Activated CD4-positive, alpha-beta T cell treated with anti-CD3 and anti-CD28 coated beads, Interleukin-2, amount 10 ng/mL, durations not matched to agents 7 days and 5 days (primary cell): ENCODE measurements at regions not wholly inside any gene's neighbourhood (a gene's known extent, or its start where the extent isn't known, plus 50 kb on each side); places are given as distances from the start of the nearest gene placed in this dataset.

Experiments
- CTCF ChIA-PET: fragments of 350-600 bp; sonication (Branson Sonifier 250); formaldehyde crosslinking; loops from one replicate; lab custom pipeline; 2021; ENCODE audit warnings: antibody characterized with exemption; lab: Charles Lee
- POLR2A ChIA-PET: fragments of 350-600 bp; sonication (Branson Sonifier 250); formaldehyde crosslinking; loops from one replicate; lab custom pipeline; 2021; ENCODE audit warnings: antibody characterized with exemption; lab: Charles Lee
- DNase-seq: peaks from one replicate; pipeline ENCODE4 v3.0.0-alpha.2; 2020
- H3K27ac Mint-ChIP-seq: one replicate; pipeline ENCODE4 v1.8.0; 2021; ENCODE audit warnings: mild to moderate bottlenecking, moderate library complexity, mixed read lengths
- H3K27me3 Mint-ChIP-seq: one replicate; pipeline ENCODE4 v1.8.0; 2021; ENCODE audit warnings: mixed read lengths
- H3K36me3 Mint-ChIP-seq: one replicate; pipeline ENCODE4 v1.8.0; 2021; ENCODE audit warnings: low read depth, mixed read lengths
- H3K4me1 Mint-ChIP-seq: one replicate; pipeline ENCODE4 v1.8.0; 2021; ENCODE audit warnings: mixed read lengths
- H3K4me3 Mint-ChIP-seq: one replicate; pipeline ENCODE4 v1.8.0; 2021; ENCODE audit warnings: mild to moderate bottlenecking, moderate library complexity, mixed read lengths
- H3K9me3 Mint-ChIP-seq: one replicate; pipeline ENCODE4 v1.8.0; 2021; ENCODE audit warnings: mixed read lengths

DNA sequence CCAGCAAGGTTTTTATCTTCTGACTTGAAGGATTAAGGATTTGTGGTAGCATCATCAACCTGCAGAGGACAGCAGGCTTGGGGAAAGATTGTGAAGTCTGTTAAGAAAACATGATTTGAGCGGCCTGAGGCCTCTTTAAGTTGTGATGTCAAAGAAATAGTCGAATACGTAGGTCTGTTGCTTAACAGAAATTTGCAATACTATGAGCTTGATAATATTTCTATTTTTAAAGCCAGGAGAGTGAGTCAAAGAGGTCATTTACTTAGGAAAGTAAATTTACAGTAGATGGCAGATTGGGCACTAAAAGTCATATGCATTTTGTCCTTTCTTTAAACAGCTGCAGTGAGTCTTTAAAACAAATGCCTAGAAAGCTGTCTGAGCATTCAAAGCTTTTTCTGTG lies 336.3 kb downstream of the DIPK2A start:
- POLR2A ChIA-PET, result no interaction called here
- Mint-ChIP-seq H3K4me3 (no peak overlapping the region), H3K9me3 (no peaks in the 10 kb centered on the region), H3K36me3 (no peaks in the 10 kb centered on the region), H3K4me1 (no peaks in the 10 kb centered on the region), H3K27ac (no peak overlapping the region), H3K27me3 (no peaks in the 10 kb centered on the region)
- CTCF ChIA-PET, result no interaction called here
- no peak for DNase-seq

GRCh38 chr3:144308396-144308795 lies 336.8 kb downstream of the DIPK2A start:
- H3K36me3 Mint-ChIP-seq, result no peaks in the 10 kb centered on the region
- ChIA-PET POLR2A (no interaction called here), CTCF (no interaction called here)
- H3K9me3 Mint-ChIP-seq, result no peaks in the 10 kb centered on the region
- no peak for DNase-seq
- no peak overlapping the region for H3K4me3 Mint-ChIP-seq
- no peaks in the 10 kb centered on the region for H3K4me1 Mint-ChIP-seq
- H3K27ac Mint-ChIP-seq, result no peak overlapping the region
- H3K27me3 Mint-ChIP-seq, result no peaks in the 10 kb centered on the region

- H3K27ac Mint-ChIP-seq, result no peak overlapping the region
Measured at GRCh38 chr3:144312702-144313101, 341.1 kb downstream of the DIPK2A start.

GRCh38 chr3:144314946-144315345 lies 343.3 kb downstream of the DIPK2A start:
- DNase-seq, result no peak
- CTCF ChIA-PET, result no interaction called here
- H3K4me1 Mint-ChIP-seq, result no peaks in the 10 kb centered on the region
- H3K27ac Mint-ChIP-seq, result no peak overlapping the region
- no peak overlapping the region for H3K4me3 Mint-ChIP-seq
- no peaks in the 10 kb centered on the region for H3K36me3 Mint-ChIP-seq
- POLR2A ChIA-PET, result no interaction called here
- no peaks in the 10 kb centered on the region for H3K9me3 Mint-ChIP-seq
- H3K27me3 Mint-ChIP-seq, result no peaks in the 10 kb centered on the region

More at GRCh38 chr3:144312702-144313101, 341.1 kb downstream of the DIPK2A start:
- H3K4me1 Mint-ChIP-seq, result no peaks in the 10 kb centered on the region
- DNase-seq, result no peak
- no peaks in the 10 kb centered on the region for H3K27me3 Mint-ChIP-seq
- no peak overlapping the region for H3K4me3 Mint-ChIP-seq
- no peaks in the 10 kb centered on the region for H3K9me3 Mint-ChIP-seq
- ChIA-PET POLR2A (no interaction called here), CTCF (no interaction called here)
- no peaks in the 10 kb centered on the region for H3K36me3 Mint-ChIP-seq

DNA sequence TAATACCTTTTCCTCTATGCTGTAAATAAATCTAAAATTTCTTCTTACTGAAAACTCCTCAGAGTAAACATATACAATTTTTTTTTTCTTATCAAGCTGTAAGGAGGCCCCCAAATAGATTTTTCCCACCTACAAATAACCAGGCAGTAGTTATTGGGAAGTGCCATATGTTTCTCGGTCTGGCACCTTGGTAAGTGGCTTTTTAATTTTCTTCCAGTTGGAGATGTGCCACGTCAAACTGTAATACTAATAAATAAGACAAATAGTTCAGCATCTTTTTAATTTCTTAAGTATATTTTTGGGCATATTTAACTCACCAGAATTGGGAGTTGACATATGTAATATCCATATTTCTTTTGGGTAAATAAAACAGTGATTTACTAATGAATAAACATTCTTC lies 346.3 kb downstream of the DIPK2A start:
- ChIA-PET CTCF (no interaction called here), POLR2A (no interaction called here)
- Mint-ChIP-seq H3K4me1 (no peaks in the 10 kb centered on the region), H3K4me3 (no peak overlapping the region), H3K36me3 (no peaks in the 10 kb centered on the region), H3K9me3 (no peaks in the 10 kb centered on the region), H3K27ac (no peak overlapping the region), H3K27me3 (no peaks in the 10 kb centered on the region)
- no peak for DNase-seq

GRCh38 chr3:144324076-144324475 lies 352.5 kb downstream of the DIPK2A start:
- H3K36me3 Mint-ChIP-seq, result no peaks in the 10 kb centered on the region
- H3K4me3 Mint-ChIP-seq, result no peak overlapping the region
- ChIA-PET POLR2A (no interaction called here), CTCF (no interaction called here)
- H3K27me3 Mint-ChIP-seq, result no peaks in the 10 kb centered on the region
- DNase-seq, result no peak
- peaks cover 3% of the 10 kb centered on the region for H3K9me3 Mint-ChIP-seq
- H3K4me1 Mint-ChIP-seq, result no peaks in the 10 kb centered on the region
- H3K27ac Mint-ChIP-seq, result no peak overlapping the region

DNA sequence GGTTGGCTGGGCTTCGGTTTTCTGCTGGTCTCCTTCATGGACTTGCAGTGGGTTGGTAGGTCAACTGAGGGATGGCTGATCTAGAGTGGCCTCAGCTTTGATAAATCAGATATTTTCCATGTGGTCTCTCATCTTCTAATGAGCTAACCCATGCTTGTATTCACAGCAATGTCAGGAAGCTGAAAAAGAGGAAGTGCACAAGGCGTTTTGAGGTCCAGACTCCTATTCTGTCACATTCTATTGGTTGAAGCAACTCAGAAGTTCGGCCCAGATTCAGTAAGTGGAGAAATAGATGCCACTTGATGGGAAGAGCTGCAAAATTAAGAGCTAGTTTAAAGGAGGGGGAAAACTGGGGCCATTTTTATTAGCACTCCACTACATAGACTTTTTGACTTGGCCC lies 361.2 kb downstream of the DIPK2A start:
- H3K4me3 Mint-ChIP-seq, result no peak overlapping the region
- H3K36me3 Mint-ChIP-seq, result no peaks in the 10 kb centered on the region
- H3K27ac Mint-ChIP-seq, result no peak overlapping the region
- H3K4me1 Mint-ChIP-seq, result no peaks in the 10 kb centered on the region
- H3K27me3 Mint-ChIP-seq, result no peaks in the 10 kb centered on the region
- H3K9me3 Mint-ChIP-seq, result peaks cover 1% of the 10 kb centered on the region
- ChIA-PET POLR2A (no interaction called here), CTCF (interaction anchor here (1.1 kb wide), 1 partner anchor 9 kb away, joined by 5 read pairs; no protein-coding TSS in a partner anchor)
- DNase-seq, result no peak

- no peaks in the 10 kb centered on the region for H3K36me3 Mint-ChIP-seq
- H3K27ac Mint-ChIP-seq, result no peak overlapping the region
- peaks cover 7% of the 10 kb centered on the region for H3K4me1 Mint-ChIP-seq
- H3K4me3 Mint-ChIP-seq, result no peak overlapping the region
- POLR2A ChIA-PET, result no interaction called here
- no peak for DNase-seq
- CTCF ChIA-PET, result interaction anchor here (1.1 kb wide), 1 partner anchor 9 kb away, joined by 5 read pairs; no protein-coding TSS in a partner anchor
- H3K27me3 Mint-ChIP-seq, result no peaks in the 10 kb centered on the region
- H3K9me3 Mint-ChIP-seq, result no peaks in the 10 kb centered on the region
Measured at GRCh38 chr3:144341471-144341870, 369.8 kb downstream of the DIPK2A start.

DNA sequence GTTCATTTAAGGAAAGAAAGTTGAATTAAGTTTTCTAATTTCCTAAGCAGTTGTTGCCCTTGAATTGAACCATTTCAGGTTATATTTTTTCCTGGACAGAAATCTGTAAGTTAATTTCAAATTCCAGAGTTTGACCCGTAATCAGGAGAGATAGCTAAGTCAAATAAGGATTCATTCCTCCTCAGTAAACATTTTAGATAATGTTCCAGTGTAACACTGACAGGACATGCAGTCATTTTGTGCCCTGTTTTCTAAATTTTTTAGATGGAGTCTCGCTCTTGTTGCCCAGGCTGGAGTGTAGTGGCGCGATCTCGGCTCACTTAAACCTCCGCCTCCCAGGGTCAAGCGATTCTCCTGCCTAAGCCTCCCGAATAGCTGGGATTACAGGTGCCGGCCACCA lies 371.7 kb downstream of the DIPK2A start:
- H3K9me3 Mint-ChIP-seq, result no peaks in the 10 kb centered on the region
- ChIA-PET POLR2A (no interaction called here), CTCF (no interaction called here)
- DNase-seq, result no peak
- no peaks in the 10 kb centered on the region for H3K27me3 Mint-ChIP-seq
- H3K36me3 Mint-ChIP-seq, result no peaks in the 10 kb centered on the region
- H3K27ac Mint-ChIP-seq, result no peak overlapping the region
- H3K4me1 Mint-ChIP-seq, result peaks cover 7% of the 10 kb centered on the region
- H3K4me3 Mint-ChIP-seq, result no peak overlapping the region

DNA sequence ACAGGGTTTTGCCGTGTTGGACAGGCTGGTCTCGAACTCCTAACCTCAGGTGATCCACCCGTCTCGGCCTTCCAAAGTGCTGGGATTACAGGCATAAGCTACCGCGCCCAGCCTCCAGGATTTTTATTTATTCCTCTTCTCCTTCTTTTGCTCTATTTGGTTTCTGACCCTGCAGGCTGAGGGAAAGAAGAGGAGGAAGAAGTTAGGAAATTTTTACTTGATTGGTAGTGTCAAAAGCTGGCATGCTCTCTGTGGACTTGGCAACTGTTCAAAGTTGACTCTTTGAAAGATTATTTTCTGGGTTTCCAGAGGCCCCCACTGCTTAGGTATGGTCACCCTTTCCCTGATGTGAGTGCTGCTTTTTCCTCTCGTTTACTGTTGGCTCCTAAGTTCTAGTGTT lies 372.2 kb downstream of the DIPK2A start:
- no peak for DNase-seq
- no peak overlapping the region for H3K4me3 Mint-ChIP-seq
- H3K27me3 Mint-ChIP-seq, result no peaks in the 10 kb centered on the region
- CTCF ChIA-PET, result no interaction called here
- no peaks in the 10 kb centered on the region for H3K9me3 Mint-ChIP-seq
- no peaks in the 10 kb centered on the region for H3K36me3 Mint-ChIP-seq
- peaks cover 7% of the 10 kb centered on the region for H3K4me1 Mint-ChIP-seq
- no peak overlapping the region for H3K27ac Mint-ChIP-seq
- POLR2A ChIA-PET, result no interaction called here

DNA sequence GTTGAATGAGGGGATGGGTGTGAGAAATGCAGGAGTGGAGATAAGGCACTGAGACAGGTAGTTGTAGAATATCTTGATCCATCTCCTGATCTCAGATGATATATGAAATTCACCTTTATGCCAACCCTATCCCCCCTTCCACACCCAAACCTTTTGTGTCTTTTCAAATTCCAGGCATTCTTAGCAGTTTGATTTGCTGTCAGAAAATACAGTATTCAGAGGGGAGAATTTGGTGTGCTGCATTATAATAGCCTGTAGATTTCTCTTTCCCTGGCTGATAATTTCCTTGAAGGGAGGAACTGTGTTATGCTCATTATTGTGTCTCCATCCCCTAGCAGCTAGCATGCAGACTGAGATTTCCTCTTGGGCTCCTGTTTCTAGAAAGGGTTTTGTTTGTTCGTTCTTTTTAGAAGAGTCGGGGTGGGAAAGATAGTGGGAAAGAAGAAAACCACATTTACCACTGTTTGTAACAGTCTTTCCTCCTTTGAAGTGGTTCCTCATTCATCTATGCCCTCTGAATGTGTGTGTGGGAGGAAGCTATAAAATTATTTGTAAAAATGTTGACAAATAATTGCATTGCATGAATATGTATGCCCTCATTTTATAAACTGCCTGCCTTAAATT lies 373.4 kb downstream of the DIPK2A start:
- no peak overlapping the region for H3K27ac Mint-ChIP-seq
- H3K27me3 Mint-ChIP-seq, result no peaks in the 10 kb centered on the region
- POLR2A ChIA-PET, result no interaction called here
- no peaks in the 10 kb centered on the region for H3K9me3 Mint-ChIP-seq
- H3K4me3 Mint-ChIP-seq, result no peak overlapping the region
- no peaks in the 10 kb centered on the region for H3K36me3 Mint-ChIP-seq
- no peak for DNase-seq
- CTCF ChIA-PET, result no interaction called here
- H3K4me1 Mint-ChIP-seq, result peaks cover 7% of the 10 kb centered on the region

DNA sequence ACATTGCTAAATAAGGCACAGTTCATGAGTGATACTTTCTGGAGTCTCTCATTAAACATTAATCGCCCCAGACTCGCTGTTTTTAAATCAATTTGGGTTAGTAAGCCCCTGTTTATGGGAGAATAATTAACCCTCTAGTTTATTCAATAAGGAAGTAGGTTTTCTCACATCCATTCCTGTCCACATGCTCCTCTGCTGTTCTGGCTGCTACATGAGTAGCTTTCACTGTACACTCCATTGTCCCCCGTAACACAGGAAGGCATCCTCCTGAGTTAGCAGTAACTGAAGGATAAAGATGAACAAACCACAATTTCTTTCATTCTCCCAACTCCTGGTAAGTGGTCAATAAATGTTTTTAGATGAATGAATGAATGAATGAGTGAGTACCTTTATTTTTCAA lies 378.5 kb downstream of the DIPK2A start:
- H3K27ac Mint-ChIP-seq, result no peak overlapping the region
- no peak overlapping the region for H3K4me3 Mint-ChIP-seq
- H3K4me1 Mint-ChIP-seq, result peaks cover 2% of the 10 kb centered on the region
- CTCF ChIA-PET, result no interaction called here
- no peaks in the 10 kb centered on the region for H3K36me3 Mint-ChIP-seq
- POLR2A ChIA-PET, result no interaction called here
- no peaks in the 10 kb centered on the region for H3K9me3 Mint-ChIP-seq
- DNase-seq, result no peak
- H3K27me3 Mint-ChIP-seq, result no peaks in the 10 kb centered on the region

DNA sequence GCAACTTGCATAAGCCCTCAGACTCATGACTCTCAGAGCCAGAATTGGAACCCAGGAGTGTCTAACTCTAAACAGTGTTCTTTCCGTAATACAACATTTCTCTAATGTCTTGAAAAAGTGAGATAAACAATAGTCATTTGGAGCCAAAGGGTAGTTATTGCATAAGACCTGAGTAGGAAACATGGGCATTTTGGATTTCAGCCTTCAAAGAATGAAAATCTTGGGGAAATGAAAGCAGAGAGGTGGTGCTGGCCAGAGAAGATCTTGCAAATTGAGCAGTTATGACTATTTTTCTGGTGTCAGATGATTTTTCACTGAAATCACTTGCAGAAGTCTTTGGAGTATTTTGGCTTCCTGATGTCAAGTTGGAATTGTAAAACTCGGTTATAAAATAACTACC lies 379.4 kb downstream of the DIPK2A start:
- H3K27me3 Mint-ChIP-seq, result no peaks in the 10 kb centered on the region

GRCh38 chr3:144351773-144352365 lies 380.2 kb downstream of the DIPK2A start:
- Mint-ChIP-seq H3K4me3 (no peak overlapping the region), H3K4me1 (no peaks in the 10 kb centered on the region), H3K27me3 (no peaks in the 10 kb centered on the region), H3K36me3 (no peaks in the 10 kb centered on the region), H3K9me3 (no peaks in the 10 kb centered on the region), H3K27ac (no peak overlapping the region)
- ChIA-PET CTCF (no interaction called here), POLR2A (no interaction called here)
- DNase-seq, result no peak

More for the DNA sequence above, 379.4 kb downstream of the DIPK2A start:
- H3K9me3 Mint-ChIP-seq, result no peaks in the 10 kb centered on the region
- CTCF ChIA-PET, result no interaction called here
- H3K36me3 Mint-ChIP-seq, result no peaks in the 10 kb centered on the region
- no peaks in the 10 kb centered on the region for H3K4me1 Mint-ChIP-seq
- no peak overlapping the region for H3K27ac Mint-ChIP-seq
- DNase-seq, result no peak
- no peak overlapping the region for H3K4me3 Mint-ChIP-seq
- POLR2A ChIA-PET, result no interaction called here
